NCI-H1694 (cell line): ENCODE measurements at regions not wholly inside any gene's neighbourhood (a gene's known extent, or its start where the extent isn't known, plus 50 kb on each side); places are given as distances from the start of the nearest gene placed in this dataset.

ENCODE experiments used
- DNase-seq: peaks from one replicate; lab custom pipeline; 2025; lab: John Stamatoyannopoulos, UW

DNA sequence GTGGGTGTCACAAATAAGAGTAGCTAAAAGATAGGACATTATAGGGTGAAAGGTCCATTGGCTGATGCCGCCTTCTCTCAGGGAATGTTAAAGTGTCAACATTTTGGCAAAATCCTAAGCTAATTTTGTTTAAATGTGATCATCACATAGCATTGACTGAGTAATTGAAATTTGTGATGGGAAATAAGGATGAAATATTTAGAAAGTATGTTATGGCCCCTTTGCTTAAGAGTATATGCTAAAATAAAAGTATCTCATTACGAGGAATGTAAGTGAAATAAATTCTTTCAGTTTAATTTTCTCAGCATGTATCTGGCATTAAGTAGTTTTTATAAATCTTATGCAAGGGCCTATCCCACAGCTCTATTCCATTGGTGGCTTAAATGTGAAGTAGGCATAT lies 229.2 kb downstream of the PRL start:
- DNase-seq: no peak

DNA sequence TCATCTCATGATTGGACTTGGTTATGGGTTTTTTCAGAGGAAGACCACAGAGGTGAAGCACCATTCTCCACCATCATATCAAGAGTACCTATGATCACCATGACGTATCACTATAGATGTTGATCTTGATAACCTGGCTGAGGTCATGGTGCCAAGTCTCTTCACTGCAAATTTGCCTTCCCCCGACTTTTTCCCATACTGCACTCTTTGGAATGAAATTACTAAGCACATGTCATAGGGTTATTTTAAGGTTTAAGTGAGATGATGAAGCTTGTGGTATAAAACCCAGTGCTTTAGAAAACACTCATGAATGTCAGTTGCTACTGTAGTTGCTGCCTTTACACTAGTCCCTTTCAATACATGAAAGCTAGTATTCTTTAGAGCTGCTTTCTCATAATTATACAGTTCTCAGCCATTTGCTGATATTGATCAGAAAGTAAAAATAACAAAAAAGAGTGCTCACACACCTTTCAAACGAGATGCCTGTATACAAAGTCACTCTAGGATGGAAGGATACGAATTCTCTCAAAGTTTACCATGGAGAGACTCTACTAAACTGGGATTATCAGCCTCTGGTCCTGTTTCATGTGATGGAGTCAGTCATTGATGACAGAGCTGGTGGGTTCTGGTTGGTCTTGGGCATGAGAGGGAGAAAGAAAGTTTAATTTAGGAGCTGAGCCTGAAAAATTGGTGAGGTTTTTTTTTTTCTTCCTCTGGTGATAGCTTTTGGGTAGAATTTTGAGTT lies 228.1 kb downstream of the PRL start:
- DNase-seq: no peak

DNA sequence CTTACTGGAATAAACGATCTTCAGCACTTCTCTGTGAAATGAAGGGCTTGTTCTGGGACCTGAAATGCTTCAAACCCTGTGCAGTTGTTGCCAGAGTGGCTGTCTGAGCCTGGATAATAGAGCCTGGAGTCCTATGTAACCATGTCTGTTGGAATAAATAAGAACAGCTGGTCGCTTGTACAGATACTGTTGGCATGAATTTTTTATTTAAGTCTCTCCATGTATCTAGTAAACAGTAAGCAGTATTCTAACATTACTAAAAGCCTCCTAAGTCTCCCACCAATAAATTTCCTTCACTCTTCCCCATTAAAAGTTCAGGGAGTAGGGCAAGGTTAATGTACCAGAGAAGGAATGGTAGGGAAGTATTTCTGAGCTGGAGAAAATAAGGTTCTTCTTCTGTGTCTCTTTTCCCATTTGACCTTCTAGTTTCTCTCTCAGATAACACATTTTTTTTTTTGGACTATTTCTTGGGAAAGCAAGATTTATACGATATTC lies 227.5 kb downstream of the PRL start:
- DNase-seq: peak; percentile 53

DNA sequence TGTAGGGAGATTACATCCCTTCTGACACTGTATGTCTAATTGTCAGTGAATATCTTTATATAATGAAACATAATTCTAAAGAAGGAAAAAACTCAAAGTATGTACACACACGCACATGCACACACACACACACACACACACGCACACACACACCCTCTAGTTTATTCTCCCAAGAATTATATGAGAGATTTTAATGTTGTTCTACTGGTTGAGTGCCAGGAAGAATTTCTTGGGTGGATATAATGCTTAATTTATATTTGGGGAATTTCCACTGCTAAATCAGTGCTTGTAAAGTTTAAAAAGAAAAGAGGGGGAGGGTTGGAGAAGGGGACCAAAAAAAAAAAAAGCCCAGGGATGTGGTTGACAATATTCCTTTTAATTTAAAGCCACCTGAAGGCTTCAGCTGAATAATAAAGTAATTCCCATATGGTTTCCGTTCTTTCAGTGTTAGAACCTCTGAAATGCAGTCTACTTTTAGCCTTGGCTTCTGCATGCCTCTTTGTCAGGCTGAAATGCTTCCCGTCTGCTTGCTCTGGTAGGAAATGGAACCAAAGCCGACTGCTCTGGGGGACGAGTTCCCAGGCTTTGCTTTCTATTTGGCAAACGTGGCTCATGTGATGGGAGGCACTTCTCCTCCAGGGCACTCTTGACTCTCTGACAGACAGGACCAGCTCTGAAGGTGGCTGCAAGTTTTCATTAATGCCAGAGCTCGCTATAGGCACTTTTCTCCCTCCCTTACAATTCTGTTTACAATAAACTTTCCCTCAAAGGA lies 225.4 kb downstream of the PRL start:
- DNase-seq: peak; percentile 14

DNA sequence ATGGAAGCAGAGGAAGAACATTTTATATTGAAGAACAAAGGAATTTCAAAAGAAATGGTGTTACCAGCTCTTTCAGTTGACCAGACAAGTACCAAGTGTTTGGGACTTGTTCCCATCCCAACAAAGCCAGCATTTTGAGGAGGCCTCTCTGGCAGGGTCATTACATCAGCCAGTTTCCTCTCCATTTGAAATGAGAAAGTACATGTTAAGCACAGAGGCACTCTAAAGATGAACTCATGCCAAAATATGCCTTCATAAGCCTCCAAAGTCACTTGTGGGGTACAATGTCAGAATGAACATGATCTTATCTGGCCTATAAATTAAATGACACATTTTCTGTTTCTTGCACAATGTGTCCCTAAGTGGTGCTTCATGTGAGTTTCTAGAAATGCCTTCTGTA lies 223.9 kb downstream of the PRL start:
- no peak for DNase-seq

DNA sequence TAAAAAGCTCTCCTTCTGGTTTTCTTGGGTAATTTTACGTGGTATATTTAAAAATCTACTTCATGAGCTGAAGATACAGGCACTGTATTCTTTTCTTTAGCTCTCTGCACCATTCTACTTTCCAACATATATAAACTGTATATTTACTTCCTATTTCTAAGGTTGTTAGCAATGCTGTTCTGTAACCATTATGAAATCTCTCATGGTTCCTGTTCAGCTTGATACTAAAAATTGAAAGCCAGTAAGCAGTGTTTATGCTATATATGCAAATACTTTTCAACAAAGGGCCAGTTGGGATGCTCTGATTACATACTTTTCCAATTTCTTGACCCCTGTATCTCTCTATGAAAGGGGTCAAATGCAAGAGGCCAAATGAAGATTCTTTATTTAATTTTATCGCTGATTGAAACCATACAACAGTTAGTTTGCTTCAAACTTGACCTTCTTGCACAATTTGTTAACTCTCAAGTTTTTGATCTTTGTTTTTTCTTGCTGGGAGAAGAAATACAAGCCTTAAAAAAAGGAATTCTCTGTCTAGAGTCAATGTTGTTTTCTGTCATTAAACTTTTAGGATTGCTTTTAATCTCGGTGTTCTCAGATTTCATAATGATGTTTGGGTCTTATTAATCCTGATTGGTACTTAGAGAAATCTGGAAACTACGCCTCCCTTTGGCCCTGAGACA lies 223.2 kb downstream of the PRL start:
- no peak for DNase-seq

DNA sequence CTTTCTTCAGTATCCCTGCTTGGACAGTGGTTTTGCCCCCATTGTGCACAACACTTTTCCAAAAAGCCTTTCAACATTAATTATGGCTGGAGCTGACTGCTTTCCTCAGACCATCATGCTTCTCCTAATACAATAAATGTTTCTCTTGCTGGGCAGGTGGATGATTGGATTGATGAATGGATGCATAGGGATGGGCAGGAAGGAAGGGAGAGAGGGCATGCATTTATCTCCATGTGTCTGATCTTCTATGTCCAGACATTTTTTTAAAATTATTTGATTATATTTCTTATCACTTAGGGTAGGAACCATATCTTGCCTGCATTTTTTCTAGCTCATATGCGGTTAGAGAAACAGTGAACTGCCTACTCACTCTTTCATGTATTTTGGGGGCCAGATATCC lies 218.5 kb downstream of the PRL start:
- DNase-seq: no peak

DNA sequence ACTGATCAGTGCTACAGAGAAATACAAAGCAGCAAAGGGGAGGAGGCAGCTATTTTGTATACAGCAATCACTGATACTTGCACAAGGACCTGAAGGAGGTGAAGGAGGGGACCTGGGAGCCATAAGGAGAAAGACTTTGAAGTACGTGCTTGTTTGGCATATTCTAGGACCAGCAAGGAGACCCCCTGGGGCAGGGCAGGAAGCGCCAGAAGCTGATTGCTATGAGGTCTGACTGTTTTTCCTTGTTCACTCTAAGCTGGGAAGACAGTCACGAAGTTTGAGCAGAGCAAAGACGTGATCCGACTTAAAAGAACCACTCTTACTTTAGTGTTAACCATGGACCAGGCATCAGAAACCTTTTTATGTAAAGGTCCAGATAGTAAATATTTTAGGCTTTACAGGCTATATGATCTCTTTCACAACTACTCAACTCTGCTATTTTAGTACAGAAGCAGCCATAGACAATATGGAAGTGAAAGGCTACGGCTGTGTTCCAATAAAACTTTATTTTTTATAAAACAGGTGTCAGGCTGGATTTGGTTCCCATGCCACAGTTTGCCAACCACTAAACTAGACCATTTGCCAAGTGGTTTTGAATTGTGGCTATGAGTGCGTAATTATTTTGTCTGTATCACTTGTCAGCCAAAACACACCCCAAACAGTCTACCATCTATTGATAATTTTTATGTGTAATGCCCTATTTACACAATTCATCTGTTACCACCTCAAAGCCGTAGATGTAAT lies 217.9 kb downstream of the PRL start:
- DNase-seq: no peak

DNA sequence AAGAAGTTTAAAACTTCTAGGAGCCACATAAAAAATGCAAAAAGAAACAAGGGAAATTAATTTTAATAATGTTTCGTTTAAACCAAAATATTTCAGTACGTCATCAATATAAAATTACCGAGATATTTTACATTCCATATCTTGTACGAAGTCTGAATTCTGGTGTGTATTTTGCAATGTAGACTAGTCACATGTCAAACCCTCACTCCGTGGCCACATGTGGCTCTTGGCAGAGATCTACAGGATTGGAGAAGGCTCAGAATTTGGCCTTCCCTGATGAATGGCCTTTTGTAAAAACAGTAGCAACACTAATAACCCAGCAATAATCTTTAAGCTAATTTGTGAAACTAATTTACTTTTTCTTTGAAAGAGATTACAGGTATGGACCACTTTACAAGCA lies 217.1 kb downstream of the PRL start:
- DNase-seq: no peak

DNA sequence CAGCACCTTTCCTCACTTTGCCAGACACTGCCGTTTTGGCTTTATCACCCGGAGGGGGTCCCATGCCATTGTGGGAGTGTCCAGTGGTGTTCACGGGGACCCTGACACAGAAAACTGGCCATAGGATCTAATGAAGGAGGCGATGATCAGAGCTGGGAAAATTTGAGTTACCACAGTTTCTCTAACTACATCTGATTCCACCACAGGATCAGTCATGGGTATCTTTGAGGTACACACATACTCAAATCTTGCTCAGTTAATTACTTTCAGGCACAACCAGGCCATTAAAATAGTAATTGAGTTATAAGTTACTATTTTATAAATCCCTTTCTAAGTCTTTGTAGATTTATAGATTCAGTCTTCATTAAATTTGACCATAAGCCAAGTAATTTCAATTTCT lies 215.1 kb downstream of the PRL start:
- no peak for DNase-seq

DNA sequence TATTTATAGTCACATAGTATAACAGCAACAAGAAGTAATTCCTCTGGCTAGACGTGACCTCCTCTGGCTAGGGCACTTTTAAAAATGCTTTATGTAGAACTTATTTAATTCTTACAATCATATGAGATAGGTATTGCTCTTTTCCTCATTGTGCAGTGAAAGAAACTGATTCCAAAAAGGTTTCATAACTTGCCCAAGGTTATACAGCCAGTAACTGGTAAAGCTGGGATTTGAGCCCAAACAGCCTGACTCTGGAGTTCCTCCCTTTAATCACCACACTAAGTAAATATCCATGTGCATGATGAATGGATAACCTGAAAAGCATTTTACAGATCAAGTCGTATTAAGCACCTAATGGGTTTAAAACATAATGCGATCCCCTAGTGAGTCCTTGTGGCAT lies 214.6 kb downstream of the PRL start:
- no peak for DNase-seq

DNA sequence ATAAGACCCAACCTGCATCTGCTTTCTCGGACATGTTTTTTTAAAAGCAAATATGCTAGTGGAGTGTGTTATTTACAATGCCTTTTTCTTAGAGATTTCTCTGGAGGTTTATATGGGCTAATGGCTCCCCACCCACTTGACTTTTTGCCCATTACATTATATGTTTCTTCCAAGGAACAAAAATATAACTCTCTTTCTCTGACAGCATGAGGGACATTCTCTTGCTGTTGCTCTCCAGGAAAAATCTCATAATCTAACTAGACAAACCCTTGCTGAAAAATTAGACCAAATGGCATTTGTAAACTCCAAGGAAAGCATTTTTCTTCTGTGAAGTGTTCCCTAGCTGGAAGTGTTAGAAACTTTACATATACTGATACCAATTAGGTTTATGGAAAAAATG lies 213.7 kb downstream of the PRL start:
- no peak for DNase-seq

DNA sequence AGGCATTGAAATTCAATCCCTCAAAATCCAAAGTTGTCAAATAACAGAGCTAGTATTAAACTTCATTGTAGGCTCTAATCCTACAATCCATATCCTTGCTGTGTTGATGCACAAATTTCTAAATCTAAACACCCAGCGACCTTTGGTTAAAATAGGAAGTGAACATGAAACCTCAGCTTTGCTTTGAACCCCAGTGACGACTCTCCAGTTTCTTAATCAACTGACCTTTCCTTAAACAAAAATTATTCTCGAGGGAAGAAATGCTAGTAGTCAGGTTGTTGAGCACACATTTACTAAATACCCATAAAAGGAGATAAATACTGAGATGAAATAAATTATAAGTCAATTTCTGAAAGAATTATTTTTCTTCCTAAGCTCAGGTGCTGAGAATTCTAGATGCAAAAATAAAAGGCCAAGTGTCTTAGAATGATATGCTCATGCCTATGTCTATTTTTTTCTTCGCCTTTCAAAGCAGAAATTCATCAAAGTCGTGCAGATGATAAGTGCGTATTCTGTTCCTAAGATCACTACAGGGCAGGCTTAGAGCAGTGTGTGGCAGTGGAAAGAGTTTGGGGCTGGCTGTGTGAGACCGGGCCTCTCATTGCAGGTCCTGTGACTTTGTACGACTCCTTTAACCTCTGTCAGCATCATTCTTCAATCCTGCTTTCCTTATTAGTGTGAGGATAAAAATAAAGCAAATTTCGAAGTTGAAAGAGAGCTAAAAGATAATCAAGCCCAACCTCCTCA lies 208.7 kb downstream of the PRL start:
- DNase-seq: no peak

DNA sequence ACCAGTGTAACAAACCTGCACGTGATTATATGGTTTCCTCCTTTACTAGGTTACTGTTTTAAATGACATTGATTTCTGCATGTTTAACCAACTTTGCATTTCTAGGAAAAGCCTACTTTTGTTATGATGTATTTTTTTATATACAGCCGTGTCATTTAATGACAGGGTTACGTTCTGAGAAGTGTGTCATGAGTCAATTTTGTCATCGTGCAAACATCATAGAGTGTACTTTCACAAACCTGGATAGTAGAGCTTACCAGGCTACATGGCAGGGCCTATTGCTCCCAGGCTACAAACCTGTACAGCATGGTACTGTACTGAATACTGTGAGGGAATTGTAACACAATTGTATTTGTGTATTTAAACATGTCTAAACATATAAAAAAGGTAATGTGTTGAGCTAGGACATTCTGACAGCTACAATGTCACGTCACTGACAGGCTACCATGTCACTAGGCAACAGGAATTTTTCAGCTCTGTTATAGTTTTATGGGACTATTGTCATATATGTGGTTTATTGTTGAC lies 205.3 kb downstream of the PRL start:
- no peak for DNase-seq

DNA sequence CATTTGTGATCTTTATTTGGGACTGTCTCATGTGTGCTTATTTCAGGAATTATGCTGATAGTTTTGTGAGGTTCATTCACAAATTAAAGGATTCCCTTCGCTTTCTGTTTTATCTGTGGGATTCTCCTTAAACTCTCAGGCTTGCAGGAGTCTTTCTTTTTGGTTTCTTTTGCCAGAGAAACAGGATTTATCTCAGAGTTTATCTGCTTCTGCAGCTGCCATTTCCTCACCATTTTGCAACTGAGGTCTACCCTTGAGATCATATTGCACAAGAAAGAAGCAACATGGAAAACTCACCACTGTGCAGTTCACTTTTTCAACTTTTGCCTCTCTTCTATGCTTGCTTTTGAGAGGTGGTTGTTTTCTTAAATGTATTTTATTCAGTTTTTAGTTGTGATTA lies 201.0 kb downstream of the PRL start:
- no peak for DNase-seq

DNA sequence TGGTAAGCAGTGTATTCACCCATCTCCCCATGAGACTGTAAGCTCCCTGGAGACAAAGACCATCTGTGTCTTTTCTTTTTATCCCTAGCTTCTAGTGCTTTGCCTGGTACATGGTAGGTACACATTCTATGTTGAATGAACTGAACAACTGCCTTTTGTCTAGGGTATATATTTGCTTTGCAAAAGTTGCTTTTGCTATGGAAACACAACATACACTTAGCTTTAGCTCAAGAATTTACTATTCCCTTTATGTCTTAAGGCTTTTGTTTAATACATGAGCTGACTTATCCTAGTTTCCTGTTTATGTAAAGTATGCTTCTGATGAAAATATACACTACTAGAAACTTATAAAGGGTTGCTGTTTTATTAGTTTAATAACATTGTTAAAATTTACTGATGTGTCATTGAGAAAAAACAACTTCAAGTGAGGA lies 198.2 kb downstream of the PRL start:
- DNase-seq: no peak

DNA sequence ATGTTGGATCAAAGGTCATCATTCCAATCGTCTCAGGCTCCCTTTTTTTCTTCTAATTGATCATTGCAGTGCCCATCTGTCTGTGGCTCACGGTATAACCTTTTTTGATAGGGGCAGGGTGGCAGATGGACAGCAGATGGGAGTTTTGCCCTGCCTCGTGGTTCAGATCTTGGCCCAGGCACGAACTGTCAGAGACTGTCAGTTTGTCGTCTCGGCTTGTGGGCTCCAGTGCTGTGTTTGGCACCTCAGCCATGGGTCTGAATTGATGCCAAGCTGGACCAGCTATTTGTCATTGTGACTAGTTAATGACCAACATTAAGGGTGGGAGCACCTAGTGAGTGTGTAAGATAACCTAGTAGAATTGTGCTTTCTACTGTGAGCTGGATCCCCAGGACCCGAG lies 197.6 kb downstream of the PRL start:
- peak; percentile 78 for DNase-seq

DNA sequence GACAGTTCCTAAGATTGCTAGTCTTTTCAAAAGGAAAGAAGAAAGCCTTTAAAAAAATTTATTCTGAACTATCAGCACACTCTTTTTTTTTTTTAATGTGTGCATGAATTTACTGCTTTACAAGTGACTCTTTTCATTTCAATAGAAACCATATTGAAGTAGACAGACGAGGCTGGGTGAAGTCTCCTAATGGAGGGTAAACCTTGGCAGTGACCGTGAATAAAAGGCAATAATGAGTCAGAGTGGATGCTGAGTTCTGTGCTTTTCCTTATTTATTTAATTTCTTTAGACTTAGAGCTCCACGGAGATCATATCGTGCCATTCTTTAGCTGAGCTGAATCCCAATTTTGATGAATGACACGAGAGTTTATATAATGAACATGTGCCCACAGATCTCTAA lies 196.9 kb downstream of the PRL start:
- DNase-seq: no peak

DNA sequence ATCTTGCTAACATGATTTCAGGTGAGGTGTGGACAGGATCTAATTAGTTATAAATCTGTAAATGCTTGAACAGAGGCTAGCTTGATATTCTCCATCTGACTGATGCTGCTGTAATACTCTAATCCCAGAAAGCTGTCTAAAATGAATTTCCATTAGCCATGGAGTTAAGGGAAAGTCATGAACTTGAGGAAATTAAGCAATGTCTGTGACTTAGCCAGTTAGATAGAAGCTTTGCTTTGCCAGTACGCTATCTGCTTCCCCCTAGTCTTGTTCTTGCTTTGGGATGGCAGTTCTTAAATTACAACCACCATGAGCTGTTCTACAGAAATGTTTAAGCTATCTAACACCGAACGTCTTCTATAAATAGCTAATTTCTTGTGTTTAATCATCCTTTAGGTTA lies 195.7 kb downstream of the PRL start:
- no peak for DNase-seq

DNA sequence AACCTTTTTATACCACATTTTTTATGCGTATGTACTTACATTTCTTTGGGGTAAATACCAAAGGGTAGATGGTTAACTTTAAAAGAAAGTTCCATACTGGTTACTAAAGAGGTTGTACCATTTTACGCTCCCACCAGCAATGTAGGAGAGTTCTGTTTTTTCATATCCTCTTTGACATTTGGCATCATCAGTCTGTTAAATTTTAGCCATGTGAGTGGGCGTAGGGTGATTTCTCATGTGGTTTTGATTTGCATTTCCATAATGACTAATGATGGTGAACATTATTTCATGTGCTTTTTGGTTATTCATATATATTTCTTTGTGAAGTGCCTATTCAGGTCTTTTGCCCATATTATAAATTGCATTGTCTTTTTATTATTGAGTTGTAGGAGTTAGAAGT lies 194.2 kb downstream of the PRL start:
- DNase-seq: no peak

DNA sequence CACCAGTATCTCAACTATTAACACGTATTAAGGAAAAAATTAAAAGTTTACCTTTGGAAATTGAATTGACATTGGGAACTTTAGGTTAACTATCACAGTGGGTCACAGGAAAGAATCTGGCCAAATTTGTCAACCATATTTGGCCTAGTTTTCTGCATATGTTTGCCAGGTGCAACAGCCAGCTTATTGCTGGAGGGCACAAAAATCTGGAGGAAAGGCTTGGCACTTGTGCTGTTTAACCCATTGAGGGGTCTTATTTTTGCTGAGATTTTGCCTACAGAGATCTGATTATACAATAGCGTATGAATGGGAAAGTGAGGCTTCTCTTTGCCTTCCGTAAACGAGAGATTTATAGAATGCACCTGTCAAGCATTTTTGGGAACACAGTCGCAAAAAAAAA lies 190.4 kb downstream of the PRL start:
- DNase-seq: peak; percentile 62
